ENCODE measurements at regions not wholly inside any gene's neighbourhood (a gene's known extent, or its start where the extent isn't known, plus 50 kb on each side); places are given as distances from the start of the nearest gene placed in this dataset.

DNA sequence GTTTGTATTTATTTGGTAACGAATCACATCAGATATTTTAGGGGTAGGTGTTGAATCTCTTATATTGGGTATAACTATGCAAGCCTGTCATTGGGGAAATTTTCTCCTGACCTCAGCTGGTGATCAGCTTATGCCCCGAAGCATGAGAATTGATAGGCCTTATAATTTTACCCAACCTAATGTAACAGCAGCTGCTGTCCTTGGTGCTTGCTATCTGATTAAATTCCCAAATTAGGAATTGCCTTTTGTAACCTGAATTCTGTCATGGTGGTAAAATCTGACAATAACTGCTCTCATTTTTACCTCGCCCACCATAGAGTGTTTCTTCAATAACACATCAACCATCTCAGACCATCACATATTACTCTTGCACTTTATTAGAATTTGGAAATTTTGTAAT, 1542.6 kb upstream of the PIK3C3 start:
- DNase-seq, result no peak

- DNase-seq, result no peak
These were observed 1547.1 kb upstream of the PIK3C3 start for GRCh38 chr18:40407909-40408308.

GRCh38 chr18:40404284-40404683, 1550.8 kb upstream of the PIK3C3 start:
- DNase-seq, result no peak

DNA sequence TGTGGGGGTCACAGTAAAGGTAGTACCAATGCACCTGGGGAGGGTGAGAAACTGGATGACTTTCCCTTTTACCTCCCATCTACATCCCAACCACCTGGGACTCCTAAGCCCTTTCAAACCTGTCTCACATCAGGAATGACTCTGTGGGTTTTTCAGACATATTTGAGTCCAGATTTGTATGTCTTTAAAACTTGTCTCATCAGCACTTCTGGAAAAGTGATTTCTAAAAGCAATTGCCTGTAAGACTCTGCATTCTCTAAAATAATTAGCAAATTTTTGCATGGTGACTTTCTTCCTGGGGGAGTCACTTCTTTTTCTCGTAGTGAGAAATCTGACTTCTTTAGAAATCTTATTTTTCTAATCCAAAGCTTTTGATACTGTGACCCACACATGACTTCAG, 1553.0 kb upstream of the PIK3C3 start:
- DNase-seq, result no peak

- no peak for DNase-seq
These were observed 1566.9 kb upstream of the PIK3C3 start for GRCh38 chr18:40388121-40388520.

GRCh38 chr18:40387130-40387787, 1567.8 kb upstream of the PIK3C3 start:
- no peak for DNase-seq

- no peak for DNase-seq
These were observed 1572.8 kb upstream of the PIK3C3 start for GRCh38 chr18:40382197-40382596.

- no peak for DNase-seq
These were observed 1574.2 kb upstream of the PIK3C3 start for GRCh38 chr18:40380686-40381439.

DNA sequence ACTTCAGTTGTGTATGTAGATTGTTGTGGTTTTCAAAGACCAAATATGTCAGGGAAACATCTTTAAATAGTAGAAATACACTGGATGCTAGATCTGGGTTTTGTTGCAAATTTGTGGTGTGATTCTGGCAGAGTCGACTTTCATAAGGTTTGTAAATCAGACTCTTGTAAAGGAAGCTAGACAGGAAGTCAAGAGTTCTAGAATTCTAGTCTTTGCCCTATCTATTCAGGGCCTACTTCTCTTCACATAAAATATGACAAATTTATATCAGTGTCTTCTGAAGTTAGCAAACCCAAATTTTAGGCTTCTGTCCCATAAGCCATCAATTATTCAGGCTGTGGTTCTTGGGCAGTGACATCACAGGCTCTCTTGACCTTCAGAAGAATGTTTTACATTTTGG, 1579.2 kb upstream of the PIK3C3 start:
- no peak for DNase-seq

DNA sequence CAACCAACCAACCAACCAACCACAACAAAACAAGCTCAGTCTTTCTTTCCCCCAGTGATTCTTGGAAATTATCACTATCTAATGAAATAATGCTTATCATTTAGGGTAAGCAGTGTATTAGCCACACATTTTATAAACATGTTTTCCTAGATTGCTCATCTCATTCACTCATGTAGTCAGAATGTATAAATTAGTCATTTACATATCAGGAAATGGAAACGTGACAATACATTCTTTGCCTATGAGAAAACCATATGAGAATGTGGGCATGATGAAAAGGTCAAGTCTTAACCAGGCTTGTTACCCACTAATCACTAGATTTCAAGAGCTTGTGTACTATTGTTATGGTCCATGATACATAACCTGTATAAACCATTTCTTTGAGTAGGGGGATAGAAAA, 1583.4 kb upstream of the PIK3C3 start:
- DNase-seq, result no peak

DNA sequence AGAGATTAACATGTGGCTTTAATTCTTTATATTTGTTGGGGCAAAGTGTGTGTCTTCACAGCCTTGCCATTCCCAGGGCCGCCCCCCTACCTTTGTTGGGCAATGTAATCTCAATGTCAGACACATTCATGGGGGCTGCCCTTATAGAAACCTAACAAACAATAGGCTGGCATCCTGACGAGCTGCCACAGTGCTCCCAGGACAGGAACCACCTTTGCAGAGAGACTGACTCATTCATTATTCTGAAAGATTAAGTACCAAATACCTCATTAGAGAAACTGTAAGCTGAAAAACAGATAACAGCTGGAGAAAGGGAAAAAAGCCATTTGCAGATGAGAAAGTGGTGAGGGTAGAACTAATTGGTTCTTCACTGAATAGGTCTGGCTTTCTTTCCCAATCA, 1587.5 kb upstream of the PIK3C3 start:
- DNase-seq, result no peak

DNA sequence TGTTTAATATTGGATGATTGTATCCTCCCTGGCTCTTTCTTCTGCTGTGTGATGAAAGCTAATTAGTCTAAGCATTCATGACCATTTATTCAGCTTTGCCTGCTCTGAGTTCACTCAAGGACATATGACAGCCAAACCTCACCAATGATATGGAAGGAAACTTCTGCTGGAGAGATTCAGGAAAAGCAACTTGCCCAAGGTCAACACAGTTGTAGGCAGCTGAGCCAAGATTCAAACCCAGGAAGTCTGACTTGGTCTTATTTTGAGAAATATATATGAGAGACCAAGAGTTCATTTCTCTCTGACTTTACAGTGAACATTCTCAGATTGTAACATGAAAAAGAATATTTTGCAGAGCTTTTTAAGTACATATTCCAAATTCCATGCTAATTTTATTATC, 1588.5 kb upstream of the PIK3C3 start:
- DNase-seq, result no peak

GRCh38 chr18:40365526-40365925, 1589.5 kb upstream of the PIK3C3 start:
- no peak for DNase-seq

DNA sequence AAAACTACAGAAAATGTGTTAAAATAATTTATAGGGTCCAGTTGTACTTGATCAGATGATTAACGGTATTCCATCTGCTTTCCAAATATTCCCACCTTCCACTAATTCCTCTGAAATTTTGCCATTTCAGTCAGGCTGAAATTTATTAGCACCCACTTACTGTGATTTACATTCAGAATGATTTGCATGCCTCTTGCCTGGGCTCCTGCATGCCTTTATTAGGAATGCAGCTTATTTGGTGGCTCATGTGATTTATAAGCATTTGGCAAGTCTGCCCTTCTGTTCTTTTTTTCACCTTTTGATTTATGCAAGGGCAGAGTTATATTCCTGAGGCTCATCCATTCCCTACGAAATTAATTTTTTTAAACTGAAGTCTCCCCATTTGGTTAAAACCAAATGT, 1594.5 kb upstream of the PIK3C3 start:
- no peak for DNase-seq

DNA sequence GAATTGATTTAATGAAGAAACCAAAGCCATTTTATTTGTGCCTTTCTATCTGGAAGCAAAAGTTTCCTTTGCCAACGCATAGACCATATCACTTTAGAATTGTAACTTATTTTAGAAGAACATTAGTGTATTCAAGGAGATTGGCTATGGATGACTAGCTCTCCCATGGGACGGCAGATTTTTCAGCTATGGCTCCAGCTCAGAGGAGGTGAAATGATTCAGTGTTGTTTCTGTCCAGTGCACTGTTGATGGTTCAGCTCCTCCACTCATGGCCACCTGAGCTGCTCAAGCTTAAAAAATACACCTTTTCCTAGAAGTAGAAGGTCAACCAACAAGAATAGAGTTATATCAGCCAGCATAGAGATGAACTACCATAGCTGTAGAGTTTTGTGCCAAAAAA, 1597.5 kb upstream of the PIK3C3 start:
- no peak for DNase-seq

DNA sequence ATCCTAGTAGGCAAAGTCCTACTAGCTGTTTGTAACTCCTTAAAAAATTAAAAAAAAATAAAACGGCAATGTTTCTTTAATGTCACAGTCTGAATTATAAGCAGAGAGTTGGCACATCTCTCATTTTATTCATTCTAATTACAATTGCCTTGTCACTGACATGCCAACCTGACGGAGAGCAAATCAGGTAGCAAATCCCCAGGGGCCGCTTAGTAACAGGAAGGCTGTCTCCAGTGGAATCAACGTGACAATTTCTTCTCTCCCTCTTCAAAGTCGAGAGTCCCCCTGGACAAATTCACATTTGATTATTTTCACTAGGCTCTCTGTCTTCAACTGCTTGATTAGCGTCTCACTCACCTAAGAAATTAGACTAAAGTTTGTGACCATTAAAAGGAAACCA, 1598.9 kb upstream of the PIK3C3 start:
- DNase-seq, result no peak

DNA sequence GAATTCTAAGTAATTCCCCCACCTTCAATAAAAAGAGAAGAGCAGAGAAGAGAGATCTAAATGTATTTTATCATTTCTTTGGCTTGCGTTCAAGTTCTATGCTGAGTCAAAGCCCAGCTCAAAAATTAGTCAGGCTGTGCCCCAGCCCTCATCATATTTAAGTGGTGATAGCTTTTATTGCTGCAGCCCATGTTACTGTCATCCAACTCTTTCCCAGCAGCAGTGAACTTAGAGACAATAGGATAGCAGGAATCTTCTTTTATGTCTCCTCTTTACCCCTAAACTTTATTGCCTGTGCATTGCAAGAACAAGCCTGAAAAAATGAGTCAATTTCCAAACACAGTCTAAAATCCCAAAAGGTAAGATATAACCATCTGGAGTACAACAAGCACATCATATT, 1599.3 kb upstream of the PIK3C3 start:
- no peak for DNase-seq

DNA sequence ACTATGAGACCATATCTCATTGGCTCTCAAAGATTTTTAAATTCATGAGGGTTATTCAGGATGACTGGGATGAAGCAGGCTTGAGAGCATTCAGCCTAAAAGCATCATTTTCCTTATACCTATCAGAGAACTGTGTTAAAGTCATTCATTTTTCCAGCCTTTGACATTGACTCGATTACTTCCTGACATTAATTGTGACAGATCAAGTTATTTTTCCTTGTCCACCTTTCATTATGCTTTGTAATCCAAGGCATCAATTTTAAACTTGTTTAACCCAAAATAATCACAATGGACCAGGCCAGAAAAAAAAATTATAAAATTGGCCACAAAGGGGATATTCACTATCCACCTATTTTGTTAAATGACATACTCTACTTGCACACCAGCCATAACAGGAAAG, 1606.8 kb upstream of the PIK3C3 start:
- DNase-seq, result no peak

GRCh38 chr18:40347261-40347660, 1607.8 kb upstream of the PIK3C3 start:
- DNase-seq, result no peak

DNA sequence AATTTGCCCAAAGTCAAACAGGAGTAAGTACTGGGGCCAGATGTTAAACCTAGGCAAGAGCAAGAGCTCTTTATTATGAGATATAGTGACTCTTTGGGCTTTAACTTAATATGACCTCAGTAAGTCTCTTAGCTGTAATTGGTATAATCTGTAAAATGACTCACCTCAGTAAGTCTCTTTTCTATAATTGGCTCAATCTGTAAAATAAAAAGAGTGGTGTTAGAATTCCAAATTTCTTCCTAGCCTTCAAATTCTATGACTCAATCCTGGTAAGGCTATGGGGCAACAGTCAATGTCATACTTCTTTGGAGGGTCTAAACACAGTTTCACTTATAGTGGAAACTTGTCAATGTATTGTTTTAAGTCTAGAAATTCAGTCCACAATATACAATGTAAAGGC, 1608.9 kb upstream of the PIK3C3 start:
- no peak for DNase-seq

DNA sequence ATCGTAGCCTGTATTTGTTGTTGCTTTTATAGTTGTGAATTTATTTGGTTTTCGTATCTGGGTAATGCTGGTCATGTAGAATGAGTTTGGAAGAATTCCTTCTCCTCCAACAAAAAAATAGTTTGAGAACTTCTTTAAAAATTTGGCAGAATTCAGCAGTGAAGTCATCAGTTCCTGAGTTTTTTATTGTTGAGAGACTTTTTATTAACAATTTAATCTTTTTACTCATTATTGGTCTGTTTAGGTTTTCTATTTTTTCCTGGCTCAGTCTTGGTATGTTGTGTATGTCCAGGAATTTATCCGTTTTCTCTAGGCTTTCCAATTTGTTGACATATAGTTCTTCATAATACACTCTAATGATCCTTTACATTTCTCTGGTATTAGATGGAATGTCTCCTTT, 1613.3 kb upstream of the PIK3C3 start:
- DNase-seq, result no peak

DNA sequence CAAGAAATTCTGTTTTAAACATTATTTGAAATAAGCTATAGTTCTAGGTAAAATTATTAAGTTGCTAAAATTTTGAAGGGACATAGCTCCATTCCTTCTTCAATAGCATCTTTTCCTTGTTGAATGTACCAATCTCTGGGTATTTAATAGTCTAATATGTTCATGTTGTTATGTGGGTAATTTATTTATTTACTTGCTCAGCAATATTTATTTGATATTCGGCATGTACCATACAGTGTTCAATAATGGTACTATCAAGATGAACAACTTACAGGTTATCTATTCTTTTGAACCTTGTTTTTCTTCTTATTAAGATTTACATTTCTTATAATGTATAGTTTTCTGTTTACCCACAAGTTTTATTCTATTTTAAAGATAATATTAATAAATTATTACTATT, 1616.8 kb upstream of the PIK3C3 start:
- no peak for DNase-seq

GRCh38 chr18:40326985-40327384, 1628.0 kb upstream of the PIK3C3 start:
- DNase-seq, result no peak

- DNase-seq, result no peak
These were observed 1629.0 kb upstream of the PIK3C3 start for GRCh38 chr18:40325988-40326387.

DNA sequence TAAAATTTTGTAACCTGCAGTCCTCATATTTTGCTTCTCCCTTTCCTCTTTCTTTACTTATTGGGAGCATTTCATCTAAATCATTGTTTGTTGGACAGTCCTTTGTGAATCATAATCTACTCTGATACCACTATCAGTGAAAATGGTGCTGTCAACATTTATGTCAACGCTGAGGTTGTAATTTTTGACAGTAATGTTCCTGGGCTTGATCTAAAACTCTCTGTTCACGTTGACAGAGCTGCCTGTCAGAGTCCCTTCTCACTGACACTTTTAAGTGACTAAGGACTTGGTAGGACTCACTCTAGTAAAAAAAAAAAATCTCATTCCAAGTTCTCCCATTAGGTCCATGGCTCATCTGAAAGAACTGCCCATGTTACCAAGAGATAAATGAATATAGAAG, 1640.8 kb upstream of the PIK3C3 start:
- no peak for DNase-seq
